ENCODE measurements at regions not wholly inside any gene's neighbourhood (a gene's known extent, or its start where the extent isn't known, plus 50 kb on each side); places are given as distances from the start of the nearest gene placed in this dataset.

DNA sequence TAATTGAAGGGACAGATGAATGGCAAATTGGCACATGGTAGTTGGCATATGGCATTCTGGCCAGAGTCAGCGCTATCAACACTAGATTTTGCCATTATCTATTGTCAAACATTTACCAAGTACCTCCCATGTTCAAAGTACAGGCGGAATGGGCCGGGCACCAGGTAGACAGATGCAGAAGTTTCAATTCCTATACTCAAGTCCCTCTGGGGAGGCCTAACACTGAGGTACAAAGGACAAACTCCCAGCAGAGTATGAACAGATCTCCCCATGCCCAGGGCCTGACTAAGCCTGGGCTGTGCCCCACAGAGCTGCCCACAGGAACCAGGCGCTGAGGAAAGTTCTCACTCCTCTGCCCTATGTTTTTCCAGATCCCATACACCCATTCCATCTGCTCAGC is 257.5 kb upstream of the KLHL29 start:
- no peak for DNase-seq

DNA sequence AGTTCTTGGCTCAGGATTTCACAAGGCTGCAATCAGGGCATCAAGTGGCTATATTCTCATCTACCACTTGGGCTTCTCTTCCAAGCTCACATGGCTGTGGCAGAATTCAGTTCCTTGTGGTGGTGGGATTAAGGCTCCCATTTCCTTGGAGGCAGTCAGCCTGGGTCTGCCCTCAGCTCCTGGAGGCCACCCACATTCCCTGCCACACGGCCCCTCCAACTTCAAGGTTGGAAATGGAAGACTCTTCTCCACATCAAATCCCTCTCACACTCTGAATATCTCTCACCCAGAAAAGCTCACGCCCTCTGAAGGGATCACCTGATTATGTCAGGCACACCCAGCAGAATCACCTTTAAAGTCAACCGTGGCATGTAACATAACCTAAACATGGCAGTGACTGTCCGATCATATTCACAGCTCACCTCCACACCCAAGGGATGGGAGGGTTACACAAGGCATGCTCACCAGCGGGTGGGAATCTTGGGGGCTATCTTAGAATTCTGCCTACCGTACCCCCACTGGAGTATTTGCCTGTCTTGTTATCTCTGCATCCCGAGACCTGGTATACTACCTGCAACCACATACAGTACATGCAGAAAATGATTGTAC is 256.2 kb upstream of the KLHL29 start:
- no peak for DNase-seq

DNA sequence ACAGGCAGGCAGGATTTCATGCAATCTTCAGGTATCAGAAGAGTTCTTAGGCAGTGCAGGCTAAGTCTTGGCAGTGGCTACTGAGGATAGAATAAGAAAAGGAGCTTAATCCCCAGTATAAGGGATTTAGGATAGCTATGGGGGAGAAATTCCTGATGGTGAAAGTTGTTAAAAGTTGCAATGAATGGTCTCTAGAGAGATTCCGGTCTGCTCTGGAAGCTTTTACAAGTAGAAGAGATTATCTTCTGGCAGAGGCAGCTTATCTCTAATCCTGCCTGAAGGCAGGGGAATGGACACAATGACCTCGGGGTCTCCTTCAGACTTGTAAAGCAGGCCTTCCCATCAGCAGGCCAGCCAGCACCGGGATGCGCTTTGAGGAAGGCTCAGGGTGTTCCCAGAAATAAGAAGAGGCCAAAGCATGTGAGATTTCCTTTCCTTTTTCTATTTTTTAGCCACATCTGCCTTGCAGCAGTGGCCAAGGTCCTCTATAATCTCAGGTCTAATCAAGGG is 253.9 kb upstream of the KLHL29 start:
- DNase-seq, result no peak

DNA sequence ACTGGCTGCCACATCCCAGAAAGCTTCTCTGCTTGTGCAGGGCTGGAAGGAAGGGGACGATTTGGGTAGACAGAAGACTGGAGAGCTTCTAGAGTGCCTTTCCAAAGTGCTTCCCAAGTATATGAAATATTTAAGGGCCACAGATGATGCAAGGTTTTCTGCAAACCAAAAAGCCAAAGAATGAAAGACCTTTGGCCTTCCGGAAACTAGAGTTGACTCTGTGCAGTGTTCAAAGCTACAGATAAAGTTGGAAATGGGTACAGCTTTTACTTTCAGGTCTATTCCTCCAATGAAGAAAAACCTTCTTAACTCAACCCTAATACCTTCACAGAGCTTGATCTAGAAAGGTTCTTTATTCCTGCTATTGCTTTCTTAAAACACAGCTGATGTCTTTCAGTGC is 253.0 kb upstream of the KLHL29 start:
- no peak for DNase-seq

DNA sequence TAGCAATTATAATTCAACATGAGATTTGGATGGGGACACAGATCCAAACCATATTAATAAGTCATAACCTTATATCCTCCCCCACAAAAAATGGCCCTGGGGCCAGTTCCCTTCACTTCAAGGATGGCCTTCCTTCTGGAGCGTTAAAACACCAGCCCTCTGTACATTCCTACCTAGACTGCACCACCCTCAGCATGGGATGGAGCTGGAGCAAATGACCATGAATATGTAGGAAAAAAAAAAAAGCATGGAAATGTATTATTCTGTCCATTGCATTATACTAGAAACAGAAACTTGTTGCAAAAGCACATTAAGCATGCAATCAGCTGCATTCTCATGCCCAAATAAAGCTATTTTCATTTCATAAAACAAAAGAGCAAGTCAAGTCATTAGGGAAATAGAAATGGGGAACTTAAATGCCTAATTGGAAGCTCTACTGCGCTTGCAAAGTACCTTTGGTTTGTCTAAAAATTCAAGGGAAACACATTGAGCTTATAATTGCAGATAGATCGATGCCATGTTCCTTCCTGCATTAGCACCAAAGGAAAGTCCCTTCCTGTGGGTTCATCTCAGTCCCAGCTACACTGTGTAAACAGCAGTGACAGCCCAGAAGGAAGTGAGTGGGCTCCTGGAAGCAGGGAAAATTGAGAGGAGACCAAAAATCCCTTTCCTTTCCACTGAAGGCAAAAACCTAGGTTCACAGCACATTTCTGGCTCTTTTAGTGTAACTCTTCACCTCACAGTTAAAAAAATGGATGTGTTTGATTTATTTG is 252.0 kb upstream of the KLHL29 start:
- no peak for DNase-seq

DNA sequence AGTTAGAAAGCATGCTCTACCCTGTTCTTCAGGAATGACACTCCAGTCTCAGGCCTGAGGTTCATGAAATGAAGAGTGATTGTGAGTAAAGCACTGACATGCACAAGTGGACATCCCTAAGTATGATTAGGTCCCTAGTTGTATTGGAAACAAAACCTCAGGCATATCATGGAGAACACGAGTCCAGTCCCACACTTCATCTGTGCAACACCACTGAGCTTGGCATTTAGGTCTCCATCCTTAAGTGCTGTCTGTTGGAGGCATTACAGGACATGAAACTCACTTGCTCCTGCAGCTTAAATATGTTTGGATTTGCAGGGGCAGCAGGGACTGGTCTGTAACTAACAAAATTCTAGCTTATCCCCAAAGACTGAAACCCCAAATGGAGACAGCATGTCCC is 250.3 kb upstream of the KLHL29 start:
- no peak for DNase-seq

DNA sequence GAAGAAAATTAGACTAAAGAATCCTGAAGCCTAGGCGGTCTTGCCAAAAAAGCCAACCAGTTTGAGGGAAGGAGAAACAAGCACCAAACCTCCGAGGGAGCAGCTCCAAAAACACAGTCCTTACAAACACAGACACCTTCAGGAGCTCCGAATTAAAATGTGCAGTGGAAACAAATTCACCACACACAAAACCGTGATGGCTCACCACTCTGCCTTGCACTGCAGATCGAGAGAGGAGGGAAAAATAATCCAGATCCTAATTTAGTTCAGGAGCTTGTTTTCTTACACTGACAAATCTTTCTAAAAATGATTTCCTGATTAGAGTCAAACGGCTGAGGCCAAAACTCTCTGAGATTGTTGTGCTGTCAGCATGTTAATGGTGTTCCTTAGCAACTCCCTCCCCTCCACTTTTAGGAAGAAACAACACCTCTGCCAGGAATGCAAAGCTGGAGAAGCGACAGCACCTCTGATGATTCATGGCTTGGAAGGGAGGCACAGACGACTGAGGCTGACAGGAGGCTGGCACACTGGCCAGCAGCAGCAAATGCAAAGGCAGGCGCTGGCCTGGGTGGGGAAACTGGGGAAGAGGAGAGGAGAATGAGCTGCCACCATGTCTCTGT is 249.4 kb upstream of the KLHL29 start:
- DNase-seq, result no peak

DNA sequence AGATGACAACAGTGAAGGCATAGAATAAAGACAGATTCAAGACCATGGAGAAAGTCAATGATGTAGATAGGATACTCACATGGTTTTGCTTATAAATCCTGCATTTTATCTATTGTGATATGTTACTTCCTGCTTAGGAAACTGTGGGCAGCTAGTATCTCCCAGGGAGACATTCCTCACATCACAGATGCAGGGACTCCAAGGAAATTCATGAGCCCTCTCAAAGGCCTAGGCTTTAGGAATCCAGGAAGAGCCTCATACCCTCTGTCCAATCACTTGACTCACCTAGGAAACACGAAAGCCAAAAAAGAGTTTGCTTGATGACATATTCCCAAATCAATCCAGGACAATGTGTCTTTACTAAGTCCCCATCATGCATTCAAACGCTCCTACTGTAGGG is 247.8 kb upstream of the KLHL29 start:
- no peak for DNase-seq

DNA sequence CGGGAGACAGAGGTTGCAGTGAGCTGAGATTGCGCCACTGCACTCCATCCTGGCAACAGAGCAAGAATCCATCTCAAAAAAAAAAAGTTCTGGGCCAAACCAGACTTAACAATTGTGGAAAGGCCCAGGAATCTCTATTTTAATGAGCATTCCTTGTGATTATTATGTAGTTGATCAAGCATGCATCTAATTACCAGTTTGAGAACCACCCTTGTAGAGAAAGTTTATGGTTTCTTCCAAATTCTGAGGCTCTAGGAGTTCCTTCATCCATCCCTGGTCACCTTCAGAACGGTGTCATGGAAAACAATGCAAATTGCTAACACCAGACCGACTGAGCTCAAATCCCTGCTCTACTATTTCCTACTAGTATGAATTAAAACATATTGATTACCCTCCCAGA is 246.3 kb upstream of the KLHL29 start:
- DNase-seq, result no peak

DNA sequence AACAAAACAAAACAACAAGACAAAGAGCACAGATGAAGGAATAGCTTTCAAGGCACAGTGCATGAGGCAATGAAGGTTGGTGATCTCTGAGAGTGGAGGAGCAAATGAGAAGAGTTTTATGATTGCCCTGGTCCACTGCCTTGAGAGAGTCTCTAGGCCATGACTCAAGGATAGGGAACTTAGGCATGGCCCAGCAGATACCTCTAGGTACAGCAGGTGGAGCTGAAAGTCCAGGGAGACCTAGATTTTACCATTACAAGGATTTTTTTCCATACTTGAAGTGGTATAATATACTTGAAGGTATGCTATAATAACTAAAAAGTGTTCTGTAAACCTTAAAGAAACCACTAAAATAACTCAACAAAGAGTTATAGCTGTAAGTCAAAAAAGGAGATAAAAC is 239.5 kb upstream of the KLHL29 start:
- no peak for DNase-seq

DNA sequence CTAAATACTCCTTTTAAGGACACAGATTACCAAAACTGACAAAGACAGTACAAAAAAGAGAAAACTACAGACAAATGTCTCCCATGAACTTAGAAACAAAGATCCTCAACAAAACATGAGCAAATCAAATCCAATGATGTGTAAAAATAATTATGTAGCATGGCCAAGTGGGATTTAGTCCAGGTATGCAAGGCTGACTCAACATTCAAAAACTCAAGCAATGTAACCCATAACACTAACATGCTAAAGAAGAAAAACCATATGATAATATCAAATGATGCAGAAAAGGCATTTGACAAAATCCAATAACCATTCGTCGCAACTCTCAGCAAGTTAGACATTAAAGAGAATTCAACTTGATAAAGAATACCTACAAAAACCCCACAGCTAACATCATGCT is 239.0 kb upstream of the KLHL29 start:
- DNase-seq, result no peak

DNA sequence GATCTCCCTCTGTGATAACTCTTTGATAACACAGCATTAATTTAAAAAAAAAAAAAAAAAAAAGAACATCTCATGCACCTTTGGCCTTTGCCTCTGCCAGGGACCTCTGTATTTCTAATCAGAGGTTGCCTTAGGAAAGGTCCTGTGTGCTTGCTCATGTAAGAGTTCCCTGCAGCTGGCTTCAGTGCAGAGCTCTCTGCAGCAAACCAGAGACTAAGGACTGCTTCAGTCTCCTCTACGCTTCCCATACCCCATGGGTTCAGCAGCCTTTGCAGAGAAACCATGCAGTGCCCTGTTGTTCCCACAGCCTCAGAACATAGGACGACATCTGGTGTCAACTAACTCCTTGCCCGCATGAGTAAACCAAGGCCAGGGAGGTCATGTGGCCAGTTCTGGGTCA is 236.6 kb upstream of the KLHL29 start:
- no peak for DNase-seq

DNA sequence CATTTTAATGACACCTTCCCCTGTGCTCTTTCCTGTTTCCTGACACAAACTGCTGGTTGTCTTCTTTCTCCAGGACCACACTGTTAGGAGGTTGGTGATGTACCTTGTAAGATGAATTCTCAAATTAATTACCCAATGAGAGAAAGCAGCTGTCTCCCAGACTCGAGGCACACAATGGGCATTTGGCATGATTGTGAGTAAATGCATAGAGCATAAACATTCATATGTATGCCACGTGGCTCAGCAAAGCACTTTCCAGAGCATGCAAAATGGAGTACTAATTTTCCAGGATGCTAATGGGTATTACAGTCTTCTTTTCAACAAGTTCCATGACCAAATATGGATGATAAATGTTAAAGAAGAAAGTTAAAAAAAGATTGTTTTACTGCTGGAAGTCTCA is 235.2 kb upstream of the KLHL29 start:
- DNase-seq, result no peak

DNA sequence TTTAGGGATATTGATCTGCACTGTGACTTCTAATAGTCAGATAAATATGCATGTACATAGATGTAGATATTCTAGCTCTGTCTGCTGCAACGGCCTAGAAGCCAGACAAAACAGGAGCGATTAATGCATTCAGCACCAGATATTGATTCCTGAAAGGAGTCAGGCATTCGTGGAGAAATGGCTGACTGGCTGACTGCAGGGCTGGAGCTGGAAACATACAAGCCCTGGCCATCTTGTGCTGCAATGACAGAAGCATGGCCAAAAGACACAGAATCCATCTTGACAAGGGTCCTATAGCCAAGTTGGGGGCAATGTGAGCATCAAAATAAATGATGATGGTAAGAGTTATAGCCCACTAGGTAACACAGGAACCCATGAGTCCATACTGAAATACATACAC is 231.5 kb upstream of the KLHL29 start:
- no peak for DNase-seq

DNA sequence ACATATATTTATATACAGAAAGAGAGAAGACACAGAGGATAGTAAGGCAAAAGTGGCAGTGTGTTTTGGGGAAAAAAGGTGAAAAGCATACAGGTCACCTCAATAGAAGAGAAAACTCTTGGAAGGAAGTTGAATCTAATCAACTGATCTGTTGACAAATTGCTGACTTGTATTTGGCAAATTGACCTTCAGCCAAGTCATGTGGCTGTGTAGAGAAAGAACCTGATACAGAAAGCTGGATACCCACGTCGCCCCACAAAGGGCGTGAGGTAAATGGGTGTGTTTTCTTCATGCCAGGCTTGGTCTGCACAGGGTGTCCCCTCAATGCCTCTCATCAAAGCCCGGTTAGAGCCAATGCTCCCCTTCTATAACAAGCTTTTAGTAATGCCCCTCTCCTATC is 230.0 kb upstream of the KLHL29 start:
- DNase-seq, result no peak

DNA sequence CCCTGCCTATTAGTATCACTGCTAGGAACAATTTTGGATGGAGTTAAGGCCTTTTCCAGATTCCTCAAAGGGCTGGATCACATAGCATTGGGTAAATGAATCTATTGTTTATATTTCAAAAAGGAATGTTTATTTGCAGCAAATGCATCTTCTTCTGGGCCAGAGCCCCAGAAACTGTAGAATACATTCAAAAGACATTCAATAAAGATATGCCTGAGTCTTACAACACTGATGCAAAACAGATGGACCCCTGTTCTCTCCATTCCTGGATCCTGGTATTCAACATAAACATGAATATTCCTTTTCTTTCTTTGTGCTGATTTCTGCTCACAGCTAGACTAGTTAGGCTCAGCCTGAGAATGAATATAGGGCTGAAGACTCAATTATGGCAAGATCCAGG is 227.2 kb upstream of the KLHL29 start:
- DNase-seq, result no peak

DNA sequence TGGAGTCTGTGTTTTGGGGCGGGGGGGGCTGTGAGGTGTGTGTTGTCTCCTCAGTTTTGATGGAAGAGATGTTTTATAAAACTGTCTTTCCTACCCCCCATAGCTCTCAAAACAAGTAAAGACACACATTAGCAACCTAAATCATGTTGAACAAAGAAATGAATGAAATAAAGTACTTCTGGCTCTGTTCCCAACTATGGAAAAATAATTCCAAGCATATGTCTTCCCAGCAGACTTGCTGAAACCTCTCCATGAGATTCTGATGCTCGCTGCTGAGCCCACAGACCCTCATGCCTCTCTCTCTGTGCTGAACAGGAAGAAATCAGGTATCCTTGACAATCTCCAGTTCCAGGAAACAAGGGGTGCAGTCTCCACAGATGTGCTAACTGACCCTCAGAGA is 226.7 kb upstream of the KLHL29 start:
- no peak for DNase-seq

DNA sequence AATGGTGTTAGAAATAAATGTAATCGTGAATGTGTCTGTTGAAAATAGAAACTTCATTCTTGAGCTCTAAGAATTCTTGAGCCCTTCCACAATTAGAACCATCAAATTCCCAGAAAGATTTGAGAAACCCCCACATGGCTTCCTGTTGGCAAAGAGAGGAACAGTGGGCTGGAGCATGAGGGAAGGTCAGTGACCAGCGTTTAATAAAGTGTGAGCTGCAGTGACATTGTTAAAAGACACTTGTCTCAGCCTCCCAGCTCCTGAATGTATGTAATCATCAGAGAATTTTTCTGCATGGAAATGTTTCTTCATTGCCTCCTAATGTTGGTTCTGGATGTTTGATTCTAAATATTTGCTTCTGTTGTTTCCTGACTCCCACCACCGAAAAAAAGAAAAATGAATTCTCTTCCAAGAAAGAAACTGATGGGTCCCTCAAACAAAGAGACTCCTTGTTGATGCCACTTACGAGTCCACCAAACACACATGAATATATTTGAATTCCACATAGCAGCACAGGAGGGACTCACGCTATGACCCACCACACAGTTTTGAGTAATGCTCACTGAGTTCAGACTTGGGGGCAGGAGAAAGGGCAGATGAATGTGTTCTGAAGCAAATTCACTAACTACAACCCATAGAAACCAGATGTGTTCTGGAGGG is 225.1 kb upstream of the KLHL29 start:
- DNase-seq, result no peak

DNA sequence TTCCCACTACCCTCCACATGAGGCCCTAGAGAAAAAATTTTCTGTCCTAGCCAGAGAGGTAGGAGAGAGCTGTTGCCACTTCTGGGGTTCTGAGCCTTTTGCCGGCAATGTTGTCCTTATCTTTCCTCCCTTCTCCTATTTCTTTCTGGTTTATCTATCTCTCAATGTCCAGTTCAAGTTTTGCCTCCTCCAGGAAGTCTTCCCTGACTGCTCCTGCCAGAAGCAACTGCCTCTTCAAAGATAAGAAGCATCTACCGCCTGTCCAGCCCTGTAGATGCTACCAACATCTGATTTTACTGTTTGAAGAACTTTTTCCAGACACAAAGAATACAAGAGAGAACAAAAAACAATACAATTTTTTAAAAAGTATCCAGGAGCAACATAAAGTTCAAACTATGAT is 220.8 kb upstream of the KLHL29 start:
- no peak for DNase-seq

DNA sequence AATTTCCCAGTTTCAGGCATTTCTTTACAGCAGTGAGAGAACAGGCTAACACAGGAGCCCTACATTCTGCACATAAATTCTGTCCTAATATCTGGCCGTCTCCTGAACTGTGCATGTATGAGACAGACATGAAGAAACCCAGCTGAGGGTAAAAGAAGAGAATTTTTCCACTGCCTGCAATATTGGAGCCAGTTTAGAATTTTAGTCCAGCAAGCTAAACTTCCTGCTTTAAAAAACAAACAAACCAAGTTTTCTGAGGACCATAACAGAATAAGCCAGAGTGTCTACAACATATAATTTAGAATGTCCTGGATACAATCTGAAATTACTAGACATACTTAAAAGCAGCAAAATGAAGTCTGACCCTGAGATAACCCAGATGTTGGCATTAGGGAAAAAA is 215.1 kb upstream of the KLHL29 start:
- no peak for DNase-seq

DNA sequence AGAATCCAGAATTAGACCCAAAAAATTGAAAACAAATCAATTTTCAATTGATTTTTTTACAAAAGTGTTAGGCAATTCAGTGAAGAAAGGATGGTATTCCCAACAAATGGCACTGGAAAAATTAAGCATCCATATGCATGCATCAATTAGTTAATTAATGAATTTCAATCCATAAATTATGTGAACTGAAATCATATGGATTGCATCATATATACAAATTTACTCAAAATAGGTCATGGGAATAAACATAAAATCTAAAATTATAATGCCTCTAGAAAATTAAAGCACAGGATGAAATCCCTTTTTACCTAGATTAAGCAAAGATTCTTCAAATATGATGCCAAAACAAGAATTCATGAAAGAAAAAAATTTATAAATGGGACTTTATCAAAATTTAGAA is 213.9 kb upstream of the KLHL29 start:
- DNase-seq, result no peak

DNA sequence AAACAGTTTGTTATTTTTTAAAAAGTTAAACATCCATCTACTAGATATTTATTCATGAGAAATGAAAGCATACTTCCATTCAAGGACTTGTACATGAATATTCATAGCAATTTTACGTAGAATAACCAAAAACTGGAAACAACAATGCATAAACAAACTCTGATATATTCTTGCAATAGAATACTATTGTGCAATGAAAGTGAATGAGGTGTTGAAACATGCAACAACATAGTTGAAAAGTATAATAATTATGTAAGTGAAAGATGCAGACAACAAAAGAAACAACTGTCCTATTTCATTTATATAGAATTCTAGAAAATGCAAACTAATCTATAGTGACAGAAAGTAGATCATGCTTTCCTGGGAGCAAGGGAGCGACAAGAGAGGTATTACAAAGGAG is 206.6 kb upstream of the KLHL29 start:
- DNase-seq, result no peak

DNA sequence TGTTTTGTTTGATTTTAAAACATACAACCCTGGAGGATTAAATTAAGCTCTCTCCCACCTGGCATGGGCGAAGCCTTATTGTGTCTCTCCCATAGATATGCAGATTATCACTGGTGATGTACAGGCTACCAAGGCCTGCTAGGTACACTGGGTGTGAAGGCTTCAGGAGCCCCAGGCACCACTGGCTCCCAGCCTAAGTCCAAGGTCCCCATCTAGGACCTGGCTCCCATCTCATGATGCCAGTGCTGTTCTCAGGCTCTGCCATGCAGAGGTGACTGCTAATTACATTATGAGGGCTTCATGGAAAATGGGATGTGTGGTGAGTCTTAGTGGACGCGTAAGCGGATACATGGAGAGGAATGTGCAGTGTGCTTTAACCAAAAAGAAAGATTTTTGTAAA is 201.2 kb upstream of the KLHL29 start:
- DNase-seq, result no peak
